Astrocyte (in vitro differentiated cells and primary cell): ENCODE measurements at regions not wholly inside any gene's neighbourhood (a gene's known extent, or its start where the extent isn't known, plus 50 kb on each side); places are given as distances from the start of the nearest gene placed in this dataset.

ENCODE experiments used
- DNase-seq: peaks from one replicate; pipeline ENCODE4 v3.0.0-alpha.2; 2010; ENCODE audit warnings: low read depth
- FAIRE-seq: peaks from 2 replicates; lab custom pipeline; 2011; peaks lifted over from hg19 to GRCh38; lab: Jason Lieb, UNC
- H2AFZ ChIP-seq: 2 replicates; pipeline ENCODE4 v1.6.0; 2012; ENCODE audit warnings: low read depth, low read length, inconsistent platforms
- H3K27ac ChIP-seq: 2 replicates; pipeline ENCODE4 v1.5.1; 2011; ENCODE audit warnings: low read depth, low read length, inconsistent platforms
- H3K27me3 ChIP-seq: 2 replicates; pipeline ENCODE4 v1.6.0; 2011; ENCODE audit warnings: low read length, inconsistent platforms; ENCODE audit not compliant: insufficient read depth
- H3K36me3 ChIP-seq: 2 replicates; pipeline ENCODE4 v1.5.1; 2011; ENCODE audit warnings: low read length, inconsistent platforms; ENCODE audit not compliant: insufficient read depth
- H3K4me1 ChIP-seq: 2 replicates; pipeline ENCODE4 v1.5.1; 2011; ENCODE audit warnings: low read length, inconsistent platforms; ENCODE audit not compliant: insufficient read depth
- H3K4me2 ChIP-seq: 2 replicates; pipeline ENCODE4 v1.6.0; 2012; ENCODE audit warnings: low read length, inconsistent platforms
- H3K4me3 ChIP-seq: 2 replicates; pipeline ENCODE4 v1.5.1; 2011; ENCODE audit warnings: low read depth, mild to moderate bottlenecking, low read length, inconsistent platforms; ENCODE audit not compliant: insufficient read depth
- H3K79me2 ChIP-seq: 2 replicates; pipeline ENCODE4 v1.6.0; 2012; ENCODE audit warnings: mild to moderate bottlenecking, low read length, inconsistent platforms; ENCODE audit not compliant: insufficient read depth
- H3K9ac ChIP-seq: 2 replicates; pipeline ENCODE4 v1.6.0; 2012; ENCODE audit warnings: mild to moderate bottlenecking, low read length, inconsistent platforms
- H3K9me3 ChIP-seq: 2 replicates; pipeline ENCODE4 v1.5.1; 2012; ENCODE audit warnings: low read depth, mild to moderate bottlenecking, low read length, inconsistent platforms; ENCODE audit not compliant: insufficient read depth
- H4K20me1 ChIP-seq: 2 replicates; pipeline ENCODE4 v1.6.0; 2012; ENCODE audit warnings: low read length, inconsistent platforms; ENCODE audit not compliant: insufficient read depth
- H3K27ac Mint-ChIP-seq: one replicate; pipeline ENCODE4 v1.8.0; 2021; ENCODE audit warnings: mild to moderate bottlenecking, mixed read lengths; ENCODE audit not compliant: unreplicated experiment
- H3K27me3 Mint-ChIP-seq: one replicate; pipeline ENCODE4 v1.8.0; 2021; ENCODE audit warnings: low read depth, mixed read lengths; ENCODE audit not compliant: unreplicated experiment
- H3K36me3 Mint-ChIP-seq: one replicate; pipeline ENCODE4 v1.8.0; 2021; ENCODE audit warnings: low read depth, mixed read lengths; ENCODE audit not compliant: unreplicated experiment
- H3K4me1 Mint-ChIP-seq: one replicate; pipeline ENCODE4 v1.8.0; 2021; ENCODE audit warnings: low read depth, mixed read lengths; ENCODE audit not compliant: unreplicated experiment
- H3K4me3 Mint-ChIP-seq: one replicate; pipeline ENCODE4 v1.8.0; 2021; ENCODE audit warnings: mild to moderate bottlenecking, moderate library complexity, mixed read lengths; ENCODE audit not compliant: unreplicated experiment
- H3K9me3 Mint-ChIP-seq: one replicate; pipeline ENCODE4 v1.8.0; 2021; ENCODE audit warnings: mild to moderate bottlenecking, mixed read lengths; ENCODE audit not compliant: unreplicated experiment
- CTCF ChIP-seq: IDR thresholded peaks from 2 replicates; pipeline ENCODE4 v1.5.1; 2011; ENCODE audit warnings: low read depth, mild to moderate bottlenecking, inconsistent platforms, low read length, moderate library complexity; ENCODE audit not compliant: insufficient read depth
- EZH2 ChIP-seq: IDR thresholded peaks from 2 replicates; pipeline ENCODE4 v1.6.1; 2012; ENCODE audit warnings: mild to moderate bottlenecking, low read length, inconsistent platforms; ENCODE audit not compliant: insufficient read depth

DNA sequence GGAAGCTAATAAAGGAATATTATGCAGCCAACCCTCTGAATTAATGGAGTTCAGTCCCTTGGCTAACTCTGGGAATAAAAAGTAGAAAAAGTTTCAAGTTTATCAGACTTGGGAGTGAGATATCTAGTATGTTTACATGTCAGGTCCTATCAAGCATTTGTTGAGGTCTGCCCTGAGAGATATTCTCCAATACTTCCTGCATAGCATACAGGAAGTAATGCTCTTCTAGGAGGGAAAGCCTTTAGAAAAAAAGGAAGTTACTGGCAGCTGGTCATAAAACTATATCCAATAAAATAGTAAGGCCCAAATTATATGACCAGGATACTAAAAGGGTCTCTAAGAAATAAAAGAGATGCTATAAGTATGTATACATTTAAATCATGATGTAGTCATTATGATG, 594.1 kb upstream of the FTMT start:
- no peaks in the 10 kb centered on the region for H3K36me3 ChIP-seq
- no peaks in the 10 kb centered on the region for H3K4me1 ChIP-seq
- no peak for FAIRE-seq
- Mint-ChIP-seq H3K27me3 (no peaks in the 10 kb centered on the region), H3K27ac (no peak overlapping the region), H3K9me3 (no peaks in the 10 kb centered on the region), H3K36me3 (no peaks in the 10 kb centered on the region), H3K4me3 (no peak overlapping the region), H3K4me1 (no peaks in the 10 kb centered on the region)
- H3K4me3 ChIP-seq, result no peak overlapping the region
- H3K4me2 ChIP-seq, result no peak overlapping the region
- no peak overlapping the region for H2AFZ ChIP-seq
- H3K27me3 ChIP-seq, result no peaks in the 10 kb centered on the region
- no peak overlapping the region for H3K27ac ChIP-seq
- H3K9me3 ChIP-seq, result no peaks in the 10 kb centered on the region
- TF ChIP-seq EZH2, result no peak
- no peaks in the 10 kb centered on the region for H3K79me2 ChIP-seq
- DNase-seq, result no peak
- H4K20me1 ChIP-seq, result no peaks in the 10 kb centered on the region
- H3K9ac ChIP-seq, result no peak overlapping the region

GRCh38 chr5:121263456-121263855, 588.2 kb upstream of the FTMT start:
- H2AFZ ChIP-seq, result no peak overlapping the region
- H3K27ac ChIP-seq, result no peak overlapping the region
- H3K4me1 ChIP-seq, result no peaks in the 10 kb centered on the region
- no peak overlapping the region for H3K9ac ChIP-seq
- H4K20me1 ChIP-seq, result no peaks in the 10 kb centered on the region
- TF ChIP-seq EZH2 (no peak), CTCF (no peak)
- DNase-seq (no peak), FAIRE-seq (no peak)
- no peaks in the 10 kb centered on the region for H3K79me2 ChIP-seq
- H3K27me3 ChIP-seq, result no peaks in the 10 kb centered on the region
- Mint-ChIP-seq H3K27me3 (no peaks in the 10 kb centered on the region), H3K4me1 (peaks cover 7% of the 10 kb centered on the region), H3K4me3 (no peak overlapping the region), H3K36me3 (no peaks in the 10 kb centered on the region), H3K27ac (no peak overlapping the region), H3K9me3 (no peaks in the 10 kb centered on the region)
- no peak overlapping the region for H3K4me3 ChIP-seq
- no peaks in the 10 kb centered on the region for H3K36me3 ChIP-seq
- H3K4me2 ChIP-seq, result no peak overlapping the region
- no peaks in the 10 kb centered on the region for H3K9me3 ChIP-seq

GRCh38 chr5:121264605-121265004, 587.1 kb upstream of the FTMT start:
- H3K79me2 ChIP-seq, result no peaks in the 10 kb centered on the region
- no peaks in the 10 kb centered on the region for H3K9me3 ChIP-seq
- DNase-seq (no peak), FAIRE-seq (no peak)
- H3K4me2 ChIP-seq, result no peak overlapping the region
- H3K27me3 Mint-ChIP-seq, result no peaks in the 10 kb centered on the region
- H2AFZ ChIP-seq, result no peak overlapping the region
- no peaks in the 10 kb centered on the region for H4K20me1 ChIP-seq
- H3K9ac ChIP-seq, result no peak overlapping the region
- H3K27ac ChIP-seq, result no peak overlapping the region
- no peaks in the 10 kb centered on the region for H3K36me3 Mint-ChIP-seq
- no peak overlapping the region for H3K4me3 ChIP-seq
- H3K27ac Mint-ChIP-seq, result no peak overlapping the region
- no peaks in the 10 kb centered on the region for H3K9me3 Mint-ChIP-seq
- no peaks in the 10 kb centered on the region for H3K36me3 ChIP-seq
- H3K4me1 ChIP-seq, result no peaks in the 10 kb centered on the region
- H3K4me3 Mint-ChIP-seq, result no peak overlapping the region
- peaks cover 7% of the 10 kb centered on the region for H3K4me1 Mint-ChIP-seq
- no peaks in the 10 kb centered on the region for H3K27me3 ChIP-seq
- TF ChIP-seq EZH2 (no peak), CTCF (no peak)
